Thoracic aorta (tissue), 2 donors: ENCODE measurements at regions not wholly inside any gene's neighbourhood (a gene's known extent, or its start where the extent isn't known, plus 50 kb on each side); places are given as distances from the start of the nearest gene placed in this dataset.

Experiments
- ATAC-seq: fragments of 150-250 bp; one replicate; pipeline ENCODE4 v1.8.0; 2017; ENCODE audit warnings: low read depth; ENCODE audit not compliant: insufficient number of reproducible peaks, low FRiP score
- DNase-seq: peaks from one replicate; pipeline ENCODE4 v3.0.0-alpha.2; 2020; ENCODE audit warnings: low spot score
- H3K27ac ChIP-seq, 2 donors: fragments of 200-600 bp; sonication (generic); 1 replicate in 1 of 2; 2 replicates in 1 of 2; pipeline ENCODE4 v1.5.1; 2016; ENCODE audit warnings: mild to moderate bottlenecking in 2 of 2, moderate library complexity in 2 of 2
- H3K27me3 ChIP-seq: fragments of 200-600 bp; sonication (generic); replicated peaks from 2 replicates; pipeline ENCODE4 v1.6.0; 2016; ENCODE audit warnings: mild to moderate bottlenecking; ENCODE audit not compliant: insufficient read depth
- H3K36me3 ChIP-seq: fragments of 200-600 bp; sonication (generic); one replicate; pipeline ENCODE4 v1.5.1; 2016
- H3K4me1 ChIP-seq, 2 donors: fragments of 200-600 bp; sonication (generic); 1 replicate in 1 of 2; 2 replicates in 1 of 2; pipeline versions ENCODE4 v1.5.1 to v1.6.0; 2016; ENCODE audit warnings: low read depth in 2 of 2, mild to moderate bottlenecking in 1 of 2; ENCODE audit not compliant: control insufficient read depth in 1 of 2
- H3K4me3 ChIP-seq: fragments of 200-600 bp; sonication (generic); 2 replicates; pipeline ENCODE4 v1.5.1; 2016; ENCODE audit warnings: mild to moderate bottlenecking
- H3K9me3 ChIP-seq: fragments of 200-600 bp; sonication (generic); 2 replicates; pipeline ENCODE4 v1.5.1; 2016
- TF ChIP-seq, protein P1 (sequence below): fragments of 200-600 bp; sonication (generic); IDR thresholded peaks from one replicate; pipeline ENCODE4 v1.5.1; 2019; ENCODE audit warnings: antibody characterized with exemption

GRCh38 chr2:133654949-133655348 lies 86.7 kb upstream of the NCKAP5 start:
- Histone ChIP-seq H3K27ac (no peak overlapping the region), H3K4me1 (peaks cover 0 to 11% of the 10 kb centered on the region in 2 donors), H3K27me3 (no peaks in the 10 kb centered on the region), H3K36me3 (no peaks in the 10 kb centered on the region), H3K4me3 (no peak overlapping the region), H3K9me3 (peaks cover 2% of the 10 kb centered on the region)
- no peak for DNase-seq
- ATAC-seq, result no peak
- TF ChIP-seq, protein P1, sequence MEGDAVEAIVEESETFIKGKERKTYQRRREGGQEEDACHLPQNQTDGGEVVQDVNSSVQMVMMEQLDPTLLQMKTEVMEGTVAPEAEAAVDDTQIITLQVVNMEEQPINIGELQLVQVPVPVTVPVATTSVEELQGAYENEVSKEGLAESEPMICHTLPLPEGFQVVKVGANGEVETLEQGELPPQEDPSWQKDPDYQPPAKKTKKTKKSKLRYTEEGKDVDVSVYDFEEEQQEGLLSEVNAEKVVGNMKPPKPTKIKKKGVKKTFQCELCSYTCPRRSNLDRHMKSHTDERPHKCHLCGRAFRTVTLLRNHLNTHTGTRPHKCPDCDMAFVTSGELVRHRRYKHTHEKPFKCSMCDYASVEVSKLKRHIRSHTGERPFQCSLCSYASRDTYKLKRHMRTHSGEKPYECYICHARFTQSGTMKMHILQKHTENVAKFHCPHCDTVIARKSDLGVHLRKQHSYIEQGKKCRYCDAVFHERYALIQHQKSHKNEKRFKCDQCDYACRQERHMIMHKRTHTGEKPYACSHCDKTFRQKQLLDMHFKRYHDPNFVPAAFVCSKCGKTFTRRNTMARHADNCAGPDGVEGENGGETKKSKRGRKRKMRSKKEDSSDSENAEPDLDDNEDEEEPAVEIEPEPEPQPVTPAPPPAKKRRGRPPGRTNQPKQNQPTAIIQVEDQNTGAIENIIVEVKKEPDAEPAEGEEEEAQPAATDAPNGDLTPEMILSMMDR, result no peak

DNA sequence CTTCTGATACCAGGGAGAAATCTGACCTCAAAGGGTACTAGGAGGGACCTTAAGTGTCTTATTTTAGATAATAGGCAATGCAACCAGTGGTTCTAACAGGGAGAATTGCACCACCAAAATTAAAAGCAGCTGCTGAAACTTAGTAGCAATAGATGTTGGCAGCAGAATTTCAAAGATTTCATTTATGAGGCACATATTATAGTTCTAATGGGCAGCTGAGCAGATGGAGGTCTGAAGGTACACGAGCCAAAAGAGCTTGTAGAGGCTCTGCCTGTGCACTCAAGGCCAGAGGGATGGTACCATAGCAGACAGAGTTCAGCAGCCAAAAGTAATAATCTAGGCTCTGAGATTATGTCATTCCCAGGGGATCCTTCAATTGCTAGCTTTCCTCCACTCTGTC lies 87.3 kb upstream of the NCKAP5 start:
- ATAC-seq (no peak), DNase-seq (no peak)
- H3K4me3 ChIP-seq, result no peak overlapping the region
- no peak overlapping the region for H3K27ac ChIP-seq
- no peaks in the 10 kb centered on the region for H3K27me3 ChIP-seq
- no peaks in the 10 kb centered on the region for H3K36me3 ChIP-seq
- TF ChIP-seq, protein P1, result no peak
- peaks cover 0 to 11% of the 10 kb centered on the region in 2 donors for H3K4me1 ChIP-seq
- no peaks in the 10 kb centered on the region for H3K9me3 ChIP-seq

DNA sequence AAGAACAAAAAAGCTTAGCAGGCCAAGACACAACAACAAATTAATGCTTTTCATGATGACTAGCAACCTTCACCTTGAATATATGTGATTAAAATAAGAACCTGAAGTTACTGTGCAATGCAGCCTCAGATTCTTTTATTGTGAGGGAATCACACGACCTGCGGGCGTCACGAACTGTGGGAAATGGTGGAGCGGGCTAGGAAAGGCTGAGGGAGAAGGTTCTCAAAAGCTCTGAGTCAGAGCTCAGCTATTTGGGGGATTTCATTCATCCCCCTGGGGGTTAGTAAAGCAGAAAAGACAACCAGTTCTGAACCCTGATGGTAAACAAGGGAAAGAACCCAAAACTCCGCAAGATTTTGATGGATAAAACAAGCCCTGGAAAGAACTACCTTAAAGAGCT lies 89.3 kb upstream of the NCKAP5 start:
- Histone ChIP-seq H3K27ac (no peak overlapping the region), H3K27me3 (no peaks in the 10 kb centered on the region), H3K4me1 (peaks cover 0 to 8% of the 10 kb centered on the region in 2 donors), H3K36me3 (no peaks in the 10 kb centered on the region), H3K9me3 (no peaks in the 10 kb centered on the region), H3K4me3 (no peak overlapping the region)
- no peak for DNase-seq
- TF ChIP-seq, protein P1, result no peak
- no peak for ATAC-seq

- DNase-seq (no peak), ATAC-seq (no peak)
- peaks cover 0 to 2% of the 10 kb centered on the region in 2 donors for H3K4me1 ChIP-seq
- no peak overlapping the region for H3K27ac ChIP-seq
- no peaks in the 10 kb centered on the region for H3K36me3 ChIP-seq
- H3K27me3 ChIP-seq, result no peaks in the 10 kb centered on the region
- no peaks in the 10 kb centered on the region for H3K9me3 ChIP-seq
- no peak overlapping the region for H3K4me3 ChIP-seq
- TF ChIP-seq, protein P1, result no peak
These were observed 90.0 kb upstream of the NCKAP5 start for GRCh38 chr2:133658020-133658903.

GRCh38 chr2:133660510-133660909 lies 92.2 kb upstream of the NCKAP5 start:
- Histone ChIP-seq H3K27me3 (no peaks in the 10 kb centered on the region), H3K9me3 (no peaks in the 10 kb centered on the region), H3K27ac (no peak overlapping the region), H3K36me3 (no peaks in the 10 kb centered on the region), H3K4me3 (no peak overlapping the region), H3K4me1 (no peaks in the 10 kb centered on the region)
- TF ChIP-seq, protein P1, result no peak
- ATAC-seq (no peak), DNase-seq (no peak)
